Astrocyte (in vitro differentiated cells and primary cell): ENCODE measurements at regions not wholly inside any gene's neighbourhood (a gene's known extent, or its start where the extent isn't known, plus 50 kb on each side); places are given as distances from the start of the nearest gene placed in this dataset.

Source experiments
- EZH2 ChIP-seq: IDR thresholded peaks from 2 replicates; pipeline ENCODE4 v1.6.1; 2012; ENCODE audit warnings: mild to moderate bottlenecking, low read length, inconsistent platforms; ENCODE audit not compliant: insufficient read depth
- TF ChIP-seq, protein P1 (sequence below): IDR thresholded peaks from 2 replicates; pipeline ENCODE4 v1.5.1; 2011; ENCODE audit warnings: low read depth, mild to moderate bottlenecking, inconsistent platforms, low read length, moderate library complexity; ENCODE audit not compliant: insufficient read depth

DNA sequence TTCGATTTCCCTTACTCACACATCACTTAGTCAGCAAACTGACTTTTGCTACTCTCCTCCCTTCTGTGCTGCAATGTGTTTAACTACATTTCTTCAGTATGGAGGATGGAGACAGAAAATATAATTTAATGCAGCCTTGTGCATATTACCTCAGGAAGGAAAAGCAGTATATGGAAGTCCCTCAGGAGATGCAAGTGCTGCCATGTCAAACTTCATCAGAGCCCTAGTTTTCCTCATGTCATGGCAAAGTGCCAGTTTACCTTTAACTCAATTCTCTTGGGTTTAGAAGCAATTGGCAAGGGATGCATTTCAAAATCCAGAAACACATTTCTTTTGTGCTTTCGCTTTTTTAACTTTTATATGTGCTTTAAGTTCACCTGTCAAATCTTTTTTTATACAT, 365.4 kb downstream of the ISL1 start:
- TF ChIP-seq, protein P1, sequence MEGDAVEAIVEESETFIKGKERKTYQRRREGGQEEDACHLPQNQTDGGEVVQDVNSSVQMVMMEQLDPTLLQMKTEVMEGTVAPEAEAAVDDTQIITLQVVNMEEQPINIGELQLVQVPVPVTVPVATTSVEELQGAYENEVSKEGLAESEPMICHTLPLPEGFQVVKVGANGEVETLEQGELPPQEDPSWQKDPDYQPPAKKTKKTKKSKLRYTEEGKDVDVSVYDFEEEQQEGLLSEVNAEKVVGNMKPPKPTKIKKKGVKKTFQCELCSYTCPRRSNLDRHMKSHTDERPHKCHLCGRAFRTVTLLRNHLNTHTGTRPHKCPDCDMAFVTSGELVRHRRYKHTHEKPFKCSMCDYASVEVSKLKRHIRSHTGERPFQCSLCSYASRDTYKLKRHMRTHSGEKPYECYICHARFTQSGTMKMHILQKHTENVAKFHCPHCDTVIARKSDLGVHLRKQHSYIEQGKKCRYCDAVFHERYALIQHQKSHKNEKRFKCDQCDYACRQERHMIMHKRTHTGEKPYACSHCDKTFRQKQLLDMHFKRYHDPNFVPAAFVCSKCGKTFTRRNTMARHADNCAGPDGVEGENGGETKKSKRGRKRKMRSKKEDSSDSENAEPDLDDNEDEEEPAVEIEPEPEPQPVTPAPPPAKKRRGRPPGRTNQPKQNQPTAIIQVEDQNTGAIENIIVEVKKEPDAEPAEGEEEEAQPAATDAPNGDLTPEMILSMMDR = no peak
- no peak for TF ChIP-seq EZH2
